ENCODE measurements at regions not wholly inside any gene's neighbourhood (a gene's known extent, or its start where the extent isn't known, plus 50 kb on each side); places are given as distances from the start of the nearest gene placed in this dataset.

DNA sequence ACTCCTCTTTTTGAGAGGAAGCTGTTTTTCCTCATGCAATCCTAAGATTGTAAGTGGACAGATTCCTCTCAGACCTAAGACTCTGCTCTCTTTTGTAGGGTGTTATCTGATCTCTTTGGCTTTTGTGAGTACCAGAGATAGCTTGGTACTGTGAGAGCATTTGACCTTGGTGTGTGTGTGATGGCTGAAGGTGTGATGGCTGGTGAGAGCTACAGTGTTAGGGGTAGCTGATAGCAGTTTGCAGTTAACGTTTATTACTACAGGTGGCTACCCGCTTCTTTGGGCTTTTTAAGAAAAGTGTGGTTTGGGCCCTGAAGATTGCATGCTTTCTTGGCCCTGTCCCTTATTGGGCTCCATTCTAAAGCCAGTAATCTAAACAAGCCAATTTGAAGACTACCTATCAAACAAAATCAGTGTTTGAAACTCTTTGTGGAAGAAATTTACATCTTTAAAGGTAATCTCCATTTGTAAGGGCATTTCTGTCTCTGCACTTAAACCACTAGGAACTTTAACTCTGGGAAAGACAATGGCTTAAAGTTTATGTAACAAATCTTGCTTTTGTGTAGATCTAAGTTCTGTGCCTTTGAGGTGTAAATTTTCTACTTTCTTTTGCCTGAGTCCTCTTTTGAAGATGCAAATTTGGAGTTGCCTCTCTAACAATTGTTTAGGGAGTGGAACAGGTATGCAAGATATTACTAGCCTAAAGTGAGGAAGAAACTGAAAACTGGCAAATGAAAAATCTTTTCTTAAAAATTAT, 85.3 kb upstream of the SERBP1 start:
- TF ChIP-seq, protein P1, sequence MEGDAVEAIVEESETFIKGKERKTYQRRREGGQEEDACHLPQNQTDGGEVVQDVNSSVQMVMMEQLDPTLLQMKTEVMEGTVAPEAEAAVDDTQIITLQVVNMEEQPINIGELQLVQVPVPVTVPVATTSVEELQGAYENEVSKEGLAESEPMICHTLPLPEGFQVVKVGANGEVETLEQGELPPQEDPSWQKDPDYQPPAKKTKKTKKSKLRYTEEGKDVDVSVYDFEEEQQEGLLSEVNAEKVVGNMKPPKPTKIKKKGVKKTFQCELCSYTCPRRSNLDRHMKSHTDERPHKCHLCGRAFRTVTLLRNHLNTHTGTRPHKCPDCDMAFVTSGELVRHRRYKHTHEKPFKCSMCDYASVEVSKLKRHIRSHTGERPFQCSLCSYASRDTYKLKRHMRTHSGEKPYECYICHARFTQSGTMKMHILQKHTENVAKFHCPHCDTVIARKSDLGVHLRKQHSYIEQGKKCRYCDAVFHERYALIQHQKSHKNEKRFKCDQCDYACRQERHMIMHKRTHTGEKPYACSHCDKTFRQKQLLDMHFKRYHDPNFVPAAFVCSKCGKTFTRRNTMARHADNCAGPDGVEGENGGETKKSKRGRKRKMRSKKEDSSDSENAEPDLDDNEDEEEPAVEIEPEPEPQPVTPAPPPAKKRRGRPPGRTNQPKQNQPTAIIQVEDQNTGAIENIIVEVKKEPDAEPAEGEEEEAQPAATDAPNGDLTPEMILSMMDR (IDR thresholded peaks at IDR 0.05): no peak
- no peak for TF ChIP-seq POLR2A (IDR thresholded peaks at IDR 0.05)
